GM23248 (cell line): ENCODE measurements at regions not wholly inside any gene's neighbourhood (a gene's known extent, or its start where the extent isn't known, plus 50 kb on each side); places are given as distances from the start of the nearest gene placed in this dataset.

Experiments
- EZH2 ChIP-seq: fragments of 200-600 bp; sonication (generic); IDR thresholded peaks from 2 replicates; pipeline ENCODE4 v1.6.1; 2018; ENCODE audit warnings: antibody characterized with exemption, mild to moderate bottlenecking; ENCODE audit not compliant: insufficient read depth, poor library complexity, severe bottlenecking
- EZH2phosphoT487 ChIP-seq: fragments of 200-600 bp; sonication (generic); IDR thresholded peaks from 2 replicates; pipeline ENCODE4 v1.6.1; 2018; ENCODE audit warnings: antibody characterized with exemption, moderate library complexity, mild to moderate bottlenecking, low read depth; ENCODE audit not compliant: insufficient read depth

DNA sequence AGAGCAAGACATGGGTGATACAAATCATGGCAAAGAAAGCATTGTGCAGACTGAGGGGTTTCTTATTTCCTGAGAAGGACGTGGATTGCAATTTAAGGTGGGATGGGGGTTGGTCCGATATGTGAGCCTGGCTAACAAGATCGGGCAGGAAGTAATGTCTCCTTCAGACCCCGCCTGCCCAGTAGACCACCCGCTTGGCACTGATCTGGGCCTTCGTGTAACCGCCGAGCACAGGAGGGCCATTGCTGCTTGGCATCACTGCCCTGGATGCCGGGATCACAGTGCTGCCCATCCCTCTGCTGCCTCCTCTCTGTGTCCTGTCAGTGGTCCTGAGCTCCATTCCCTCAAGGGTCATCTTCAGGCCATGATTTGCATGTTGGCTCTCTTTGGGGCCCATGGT is 214.6 kb upstream of the ZNF32 start:
- TF ChIP-seq EZH2 (no peak), EZH2phosphoT487 (no peak)
